GM12878 (cell line): ENCODE measurements at regions not wholly inside any gene's neighbourhood (a gene's known extent, or its start where the extent isn't known, plus 50 kb on each side); places are given as distances from the start of the nearest gene placed in this dataset.

Source experiments
- CBX5 ChIP-seq: sonication (generic); IDR thresholded peaks from 2 replicates; pipeline ENCODE4 v1.6.1; 2016; ENCODE audit warnings: low read depth, moderate library complexity, mild to moderate bottlenecking, inconsistent platforms
- CTCF ChIP-seq, 3 experiments: IDR thresholded peaks in 2 of 3; conservative IDR thresholded peaks in 1 of 3; 2 replicates each; pipeline ENCODE4 v1.5.1; 2011; ENCODE audit warnings: low read depth in 3 of 3, low read length in 3 of 3, mild to moderate bottlenecking in 3 of 3, control low read depth in 2 of 3, moderate library complexity in 2 of 3, inconsistent platforms in 1 of 3, mixed read lengths in 1 of 3; ENCODE audit not compliant: control insufficient read depth in 2 of 3, insufficient read depth in 1 of 3; ENCODE audit errors: extremely low read depth in 1 of 3
- EP300 ChIP-seq, 2 experiments: fragments of 150-350 bp in 1 of 2; IDR thresholded peaks; 2 replicates each; pipeline ENCODE4 v1.6.1; 2011 to 2012; ENCODE audit warnings: low read depth in 2 of 2, low read length in 2 of 2, borderline replicate concordance in 1 of 2, improper control_type of control experiment in 1 of 2, inconsistent platforms in 1 of 2; ENCODE audit not compliant: control insufficient read depth in 1 of 2
- MTA2 ChIP-seq: fragments of 450-650 bp; IDR thresholded peaks from 2 replicates; pipeline ENCODE4 v1.6.1; 2016; ENCODE audit warnings: low read depth, mild to moderate bottlenecking, moderate library complexity
- PBX3 ChIP-seq: IDR thresholded peaks from 2 replicates; pipeline ENCODE4 v1.6.1; 2011; ENCODE audit warnings: mild to moderate bottlenecking, low read depth, low read length, moderate library complexity; ENCODE audit not compliant: insufficient replicate concordance
- POLR2A ChIP-seq: IDR thresholded peaks from 2 replicates; pipeline ENCODE4 v1.6.1; 2011; ENCODE audit warnings: low read depth, mild to moderate bottlenecking, low read length

- TF ChIP-seq EP300 (IDR thresholded peaks at IDR 0.05; ENCODE audit: borderline replicate concordance in 1 of 2, control insufficient read depth in 1 of 2, low read depth in 2 of 2, low read length in 2 of 2): no peak
- no peak for TF ChIP-seq CTCF (IDR thresholded peaks at IDR 0.05 in 2 of 3, conservative IDR thresholded peaks at IDR 0.05 in 1 of 3; ENCODE audit: control insufficient read depth in 2 of 3, extremely low read depth in 1 of 3, insufficient read depth in 1 of 3, low read depth in 3 of 3, low read length in 3 of 3)
- no peak for TF ChIP-seq POLR2A
- no peak for TF ChIP-seq CBX5
- no peak for TF ChIP-seq MTA2
- TF ChIP-seq PBX3: no peak
Observed at GRCh38 chr13:87130423-87130822, 540.7 kb upstream of the SLITRK5 start.
